BJ (cell line): ENCODE measurements at regions not wholly inside any gene's neighbourhood (a gene's known extent, or its start where the extent isn't known, plus 50 kb on each side); places are given as distances from the start of the nearest gene placed in this dataset.

Experiments
- CTCF ChIA-PET: fragments of 350-600 bp; formaldehyde crosslinking; extraction: SDS; loops from one replicate; lab custom pipeline; 2021; ENCODE audit warnings: antibody characterized with exemption, inconsistent platforms; lab: Yijun Ruan, JAX
- POLR2A ChIA-PET: fragments of 300-600 bp; sonication (Branson Sonifier 250); formaldehyde crosslinking; extraction: SDS; loops from one replicate; lab custom pipeline; 2021; ENCODE audit warnings: antibody characterized with exemption; lab: Charles Lee
- DNase-seq: peaks from one replicate; pipeline ENCODE4 v3.0.0-alpha.2; 2011; ENCODE audit warnings: low read depth
- H3K27me3 ChIP-seq: 2 replicates; pipeline ENCODE4 v1.6.0; 2011; ENCODE audit warnings: low read length; ENCODE audit not compliant: control insufficient read depth, insufficient read depth
- H3K36me3 ChIP-seq: 2 replicates; pipeline ENCODE4 v1.5.1; 2011; ENCODE audit warnings: low read length; ENCODE audit not compliant: control insufficient read depth, insufficient read depth
- H3K4me3 ChIP-seq: 2 replicates; pipeline ENCODE4 v1.5.1; 2011; ENCODE audit warnings: low read depth, mild to moderate bottlenecking, control low read depth, low read length
- TF ChIP-seq, protein P1 (sequence below): IDR thresholded peaks from 2 replicates; pipeline ENCODE4 v1.5.1; 2011; ENCODE audit warnings: low read depth, mild to moderate bottlenecking, control low read depth, inconsistent platforms, low read length, moderate library complexity; ENCODE audit not compliant: insufficient read depth

DNA sequence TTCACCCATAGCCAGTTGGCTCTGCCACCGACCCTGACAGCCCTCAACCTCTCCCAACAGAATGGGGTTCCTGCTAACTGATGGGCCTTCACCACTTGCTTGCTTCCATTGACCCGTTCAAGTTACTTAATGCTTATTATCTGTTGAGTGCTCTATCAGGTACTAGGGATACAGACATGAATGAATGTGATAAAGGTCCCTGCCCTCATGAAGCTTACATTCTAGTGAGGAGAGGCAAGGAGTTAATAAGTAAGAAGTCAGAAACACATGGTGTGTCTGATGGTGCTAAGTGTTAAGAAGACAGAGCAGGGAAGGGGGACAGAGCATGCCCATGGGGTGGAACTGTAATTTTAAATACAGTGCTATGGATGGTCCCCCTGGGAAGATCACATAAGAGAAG is 107.5 kb upstream of the JUN start:
- Histone ChIP-seq H3K36me3 (no peaks in the 10 kb centered on the region), H3K27me3 (no peaks in the 10 kb centered on the region), H3K4me3 (no peak overlapping the region)
- CTCF ChIA-PET = no interaction called here
- POLR2A ChIA-PET = no interaction called here
- TF ChIP-seq, protein P1, sequence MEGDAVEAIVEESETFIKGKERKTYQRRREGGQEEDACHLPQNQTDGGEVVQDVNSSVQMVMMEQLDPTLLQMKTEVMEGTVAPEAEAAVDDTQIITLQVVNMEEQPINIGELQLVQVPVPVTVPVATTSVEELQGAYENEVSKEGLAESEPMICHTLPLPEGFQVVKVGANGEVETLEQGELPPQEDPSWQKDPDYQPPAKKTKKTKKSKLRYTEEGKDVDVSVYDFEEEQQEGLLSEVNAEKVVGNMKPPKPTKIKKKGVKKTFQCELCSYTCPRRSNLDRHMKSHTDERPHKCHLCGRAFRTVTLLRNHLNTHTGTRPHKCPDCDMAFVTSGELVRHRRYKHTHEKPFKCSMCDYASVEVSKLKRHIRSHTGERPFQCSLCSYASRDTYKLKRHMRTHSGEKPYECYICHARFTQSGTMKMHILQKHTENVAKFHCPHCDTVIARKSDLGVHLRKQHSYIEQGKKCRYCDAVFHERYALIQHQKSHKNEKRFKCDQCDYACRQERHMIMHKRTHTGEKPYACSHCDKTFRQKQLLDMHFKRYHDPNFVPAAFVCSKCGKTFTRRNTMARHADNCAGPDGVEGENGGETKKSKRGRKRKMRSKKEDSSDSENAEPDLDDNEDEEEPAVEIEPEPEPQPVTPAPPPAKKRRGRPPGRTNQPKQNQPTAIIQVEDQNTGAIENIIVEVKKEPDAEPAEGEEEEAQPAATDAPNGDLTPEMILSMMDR = no peak
- DNase-seq = no peak

DNA sequence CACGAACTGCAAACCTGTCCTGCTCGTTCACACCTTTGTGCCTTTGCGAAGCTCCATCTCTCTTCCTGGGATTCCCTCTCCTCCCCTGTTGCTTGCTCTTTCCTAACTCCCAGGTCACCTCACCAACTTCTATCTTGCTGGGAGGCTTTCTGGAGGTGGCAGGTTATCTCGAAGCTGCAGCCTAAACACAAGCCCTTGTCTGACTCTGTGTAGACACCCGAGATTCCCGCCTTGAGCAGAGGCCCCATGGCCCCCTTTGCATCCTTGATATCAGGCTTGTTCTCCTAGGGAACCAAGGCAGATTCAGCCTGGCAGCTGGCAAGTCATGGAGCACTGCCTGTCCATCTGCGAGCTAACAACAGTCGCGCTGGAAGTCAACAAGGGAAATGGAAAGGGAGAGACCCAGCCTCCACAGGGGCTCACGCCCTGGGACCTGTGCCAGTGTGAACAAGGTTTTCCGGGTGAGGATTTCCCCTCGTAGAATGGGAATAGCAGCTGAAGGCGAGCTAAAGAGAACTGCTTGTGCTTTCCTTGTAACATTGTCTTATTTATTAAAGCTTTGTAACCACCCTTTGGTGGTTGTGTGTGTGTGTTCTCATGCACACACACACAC is 109.5 kb upstream of the JUN start:
- CTCF ChIA-PET = interaction anchor here (0.6 kb wide), 2 partner anchors 28 to 39 kb away, joined by 3 read pairs; no protein-coding TSS in a partner anchor
- TF ChIP-seq, protein P1 = no peak
- Histone ChIP-seq H3K4me3 (no peak overlapping the region), H3K27me3 (no peaks in the 10 kb centered on the region), H3K36me3 (no peaks in the 10 kb centered on the region)
- POLR2A ChIA-PET = no interaction called here
- no peak for DNase-seq

DNA sequence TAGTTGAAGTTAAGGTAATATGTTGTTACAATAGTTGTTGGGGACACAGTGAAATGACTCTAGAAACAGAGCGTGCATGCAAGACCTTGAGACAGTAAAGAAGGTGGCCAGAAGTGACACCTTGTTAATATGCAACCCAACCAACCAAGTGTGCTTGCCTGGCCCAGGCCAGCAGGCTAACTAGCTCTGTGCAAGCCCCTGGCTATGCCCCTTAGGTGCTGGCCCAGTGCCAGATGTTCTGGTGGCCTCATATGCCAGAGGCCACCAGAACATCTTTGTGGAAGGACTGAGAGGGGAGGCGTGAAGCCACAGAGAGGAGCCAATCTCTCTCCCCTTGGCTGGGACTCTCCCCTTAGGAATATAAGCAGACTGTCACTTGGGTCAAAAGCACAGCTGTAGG is 111.2 kb upstream of the JUN start:
- TF ChIP-seq, protein P1 = no peak
- ChIA-PET CTCF (no interaction called here), POLR2A (no interaction called here)

DNA sequence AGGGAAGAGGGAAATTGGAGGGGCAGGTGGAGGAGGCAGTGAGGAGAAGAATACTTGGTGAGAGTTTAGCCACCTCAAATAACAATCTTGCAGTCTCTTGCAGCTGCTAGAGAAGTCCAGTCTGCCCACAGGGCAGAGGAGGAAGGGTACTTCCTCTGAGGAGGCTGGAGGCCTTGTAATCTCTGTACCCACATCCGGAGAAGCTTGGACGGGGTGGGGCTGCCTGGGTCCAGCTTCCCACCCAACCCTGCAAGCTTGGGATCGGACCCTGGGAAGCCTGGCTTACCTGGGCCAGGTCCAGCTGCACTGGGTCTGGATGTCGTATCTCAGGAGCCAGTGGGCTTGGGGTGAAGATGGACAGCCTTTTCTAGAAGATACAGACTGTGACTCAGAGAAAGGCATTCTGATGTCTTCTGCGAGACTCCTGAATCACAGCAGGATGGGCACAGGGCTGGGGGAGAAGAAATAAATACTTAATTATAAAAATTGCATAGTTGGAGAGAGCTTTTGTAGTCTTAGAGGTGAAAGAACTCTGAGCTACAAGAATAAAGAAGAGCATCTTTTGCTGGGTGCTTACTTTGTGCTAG is 111.8 kb upstream of the JUN start:
- TF ChIP-seq, protein P1 = no peak
- H3K4me3 ChIP-seq = no peak overlapping the region
- H3K36me3 ChIP-seq = no peaks in the 10 kb centered on the region
- H3K27me3 ChIP-seq = no peaks in the 10 kb centered on the region
- ChIA-PET POLR2A (no interaction called here), CTCF (no interaction called here)
- no peak for DNase-seq

More for the DNA sequence above, 111.2 kb upstream of the JUN start:
- H3K27me3 ChIP-seq = no peaks in the 10 kb centered on the region
- H3K4me3 ChIP-seq = no peak overlapping the region
- DNase-seq = no peak
- no peaks in the 10 kb centered on the region for H3K36me3 ChIP-seq

DNA sequence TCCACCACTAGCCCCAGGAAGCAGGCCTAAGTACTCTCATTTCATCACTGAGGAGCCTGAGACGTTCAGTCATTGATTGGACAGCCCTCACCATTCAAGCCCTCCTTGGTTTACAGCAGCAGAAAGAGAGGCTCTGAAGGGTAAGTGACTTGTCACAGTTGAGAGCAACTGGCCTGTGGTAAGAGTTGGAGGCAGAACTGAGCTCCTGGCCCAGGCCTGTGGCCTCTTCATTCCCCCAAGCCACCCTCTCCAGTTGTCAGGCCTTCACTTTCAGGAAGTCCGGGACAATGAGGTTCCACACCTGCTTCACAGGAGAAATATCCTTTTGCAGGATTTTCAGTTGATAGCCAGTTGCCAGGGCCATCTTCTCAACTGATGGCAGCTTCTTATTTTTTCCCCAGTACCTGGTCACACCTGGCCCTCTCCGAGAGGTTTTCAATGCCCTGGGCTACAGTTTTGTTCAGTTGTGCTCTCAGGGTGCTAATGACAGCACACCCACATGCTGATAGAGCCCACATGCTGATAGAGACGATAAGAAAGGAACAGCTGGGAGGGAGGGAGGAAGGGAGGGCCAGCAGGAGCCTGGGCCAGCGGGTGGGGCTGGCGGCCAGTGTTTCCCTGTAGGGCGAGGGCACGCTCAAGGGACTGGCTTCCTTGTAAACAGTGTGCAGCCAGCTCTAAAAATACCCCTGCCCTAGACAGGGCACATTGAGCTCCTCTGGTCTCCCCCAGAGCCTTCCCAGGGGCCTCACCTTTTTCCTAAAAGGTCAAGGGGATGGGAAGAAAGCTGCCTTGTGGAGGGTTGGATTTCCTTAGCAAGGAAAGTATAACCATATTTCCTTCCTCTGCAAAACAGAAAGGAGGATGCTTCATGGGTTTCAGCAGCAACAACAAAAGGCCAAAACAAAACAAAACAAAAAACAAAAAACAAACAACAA is 112.7 kb upstream of the JUN start:
- DNase-seq = no peak
- POLR2A ChIA-PET = no interaction called here
- TF ChIP-seq, protein P1 = no peak
- CTCF ChIA-PET = no interaction called here
- no peak overlapping the region for H3K4me3 ChIP-seq
- no peaks in the 10 kb centered on the region for H3K36me3 ChIP-seq
- no peaks in the 10 kb centered on the region for H3K27me3 ChIP-seq
